ENCODE measurements at regions not wholly inside any gene's neighbourhood (a gene's known extent, or its start where the extent isn't known, plus 50 kb on each side); places are given as distances from the start of the nearest gene placed in this dataset.

DNA sequence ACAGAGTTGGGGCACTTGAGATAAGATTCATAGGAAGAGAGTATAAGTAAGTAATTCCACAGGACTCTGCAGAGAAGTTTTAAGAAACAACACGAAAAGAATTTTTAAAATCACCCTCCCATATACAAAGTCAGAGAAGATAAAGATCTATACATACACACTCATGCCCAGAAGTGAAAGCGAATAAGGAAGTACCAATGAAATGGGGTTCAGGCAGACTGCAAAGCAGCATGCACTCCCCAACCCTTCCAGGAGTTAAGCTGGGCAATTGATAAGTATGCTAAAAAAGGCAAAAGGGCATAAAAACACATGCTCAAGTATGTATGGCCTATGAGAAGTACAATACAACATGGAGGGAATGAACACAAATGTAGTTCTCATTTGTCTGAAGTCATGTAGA, 246.2 kb upstream of the GRIP1 start:
- H3K79me2 ChIP-seq (ENCODE audit: insufficient read depth, low read length), result no peaks in the 10 kb centered on the region
- H3K4me3 ChIP-seq (ENCODE audit: low read length, poor library complexity, severe bottlenecking), result no peak overlapping the region
- no peaks in the 10 kb centered on the region for H3F3A ChIP-seq (ENCODE audit: low read depth)
- no peak overlapping the region for H3K4me2 ChIP-seq (ENCODE audit: low read depth, low read length, poor library complexity, severe bottlenecking)
- TF ChIP-seq, protein P1, sequence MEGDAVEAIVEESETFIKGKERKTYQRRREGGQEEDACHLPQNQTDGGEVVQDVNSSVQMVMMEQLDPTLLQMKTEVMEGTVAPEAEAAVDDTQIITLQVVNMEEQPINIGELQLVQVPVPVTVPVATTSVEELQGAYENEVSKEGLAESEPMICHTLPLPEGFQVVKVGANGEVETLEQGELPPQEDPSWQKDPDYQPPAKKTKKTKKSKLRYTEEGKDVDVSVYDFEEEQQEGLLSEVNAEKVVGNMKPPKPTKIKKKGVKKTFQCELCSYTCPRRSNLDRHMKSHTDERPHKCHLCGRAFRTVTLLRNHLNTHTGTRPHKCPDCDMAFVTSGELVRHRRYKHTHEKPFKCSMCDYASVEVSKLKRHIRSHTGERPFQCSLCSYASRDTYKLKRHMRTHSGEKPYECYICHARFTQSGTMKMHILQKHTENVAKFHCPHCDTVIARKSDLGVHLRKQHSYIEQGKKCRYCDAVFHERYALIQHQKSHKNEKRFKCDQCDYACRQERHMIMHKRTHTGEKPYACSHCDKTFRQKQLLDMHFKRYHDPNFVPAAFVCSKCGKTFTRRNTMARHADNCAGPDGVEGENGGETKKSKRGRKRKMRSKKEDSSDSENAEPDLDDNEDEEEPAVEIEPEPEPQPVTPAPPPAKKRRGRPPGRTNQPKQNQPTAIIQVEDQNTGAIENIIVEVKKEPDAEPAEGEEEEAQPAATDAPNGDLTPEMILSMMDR (conservative IDR thresholded peaks at IDR 0.05; ENCODE audit: low read length), result no peak
- no peak for TF ChIP-seq EZH2phosphoT487 (IDR thresholded peaks at IDR 0.05; ENCODE audit: borderline replicate concordance)
- H4K20me1 ChIP-seq (ENCODE audit: insufficient read depth, low read length, poor library complexity, severe bottlenecking), result no peaks in the 10 kb centered on the region
- no peaks in the 10 kb centered on the region for H3K9me3 ChIP-seq (ENCODE audit: insufficient read depth, low read depth, low read length)
- H2AFZ ChIP-seq (ENCODE audit: low read length), result no peak overlapping the region
- H3K4me1 ChIP-seq (ENCODE audit: insufficient read depth, low read length, poor library complexity, severe bottlenecking), result no peaks in the 10 kb centered on the region
- H3K9ac ChIP-seq (ENCODE audit: low read depth, low read length, poor library complexity, severe bottlenecking), result no peak overlapping the region
- H3K9me2 ChIP-seq (replicated peaks; ENCODE audit: low read depth, low read length), result no peaks in the 10 kb centered on the region
- no peaks in the 10 kb centered on the region for H3K27me3 ChIP-seq (ENCODE audit: insufficient read depth, low read length, poor library complexity, severe bottlenecking)
- no peaks in the 10 kb centered on the region for H3K36me3 ChIP-seq (ENCODE audit: insufficient read depth, low read length)

DNA sequence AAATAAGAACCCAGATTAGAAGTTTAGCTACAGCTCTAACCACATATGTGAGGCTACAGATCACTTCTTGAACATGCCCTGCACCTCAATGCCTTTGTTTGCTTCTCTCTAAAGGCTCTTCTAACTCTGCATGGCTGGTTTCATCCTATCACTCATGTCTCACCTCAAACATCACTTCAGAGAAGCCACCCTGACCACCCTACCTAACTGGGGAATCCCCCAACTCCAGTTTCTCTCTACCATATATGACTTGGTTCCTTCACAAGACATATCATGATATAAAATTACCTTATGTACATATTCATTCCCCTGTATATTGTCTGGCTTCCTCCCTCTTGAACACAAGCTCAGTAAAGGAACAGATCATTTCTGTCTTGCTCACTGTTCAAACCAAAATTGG, 250.2 kb upstream of the GRIP1 start:
- Histone ChIP-seq H3K79me2 (ENCODE audit: insufficient read depth, low read length) (no peaks in the 10 kb centered on the region), H2AFZ (ENCODE audit: low read length) (no peak overlapping the region), H3K36me3 (ENCODE audit: insufficient read depth, low read length) (no peaks in the 10 kb centered on the region), H3K9me2 (replicated peaks; ENCODE audit: low read depth, low read length) (no peaks in the 10 kb centered on the region), H3K9ac (ENCODE audit: low read depth, low read length, poor library complexity, severe bottlenecking) (no peak overlapping the region), H4K20me1 (ENCODE audit: insufficient read depth, low read length, poor library complexity, severe bottlenecking) (no peaks in the 10 kb centered on the region), H3K4me1 (ENCODE audit: insufficient read depth, low read length, poor library complexity, severe bottlenecking) (no peaks in the 10 kb centered on the region), H3F3A (ENCODE audit: low read depth) (no peaks in the 10 kb centered on the region), H3K4me2 (ENCODE audit: low read depth, low read length, poor library complexity, severe bottlenecking) (no peak overlapping the region), H3K9me3 (ENCODE audit: insufficient read depth, low read depth, low read length) (no peaks in the 10 kb centered on the region), H3K27me3 (ENCODE audit: insufficient read depth, low read length, poor library complexity, severe bottlenecking) (no peaks in the 10 kb centered on the region), H3K4me3 (ENCODE audit: low read length, poor library complexity, severe bottlenecking) (no peak overlapping the region)
- TF ChIP-seq, protein P1 (conservative IDR thresholded peaks at IDR 0.05; ENCODE audit: low read length), result no peak
- no peak for TF ChIP-seq EZH2phosphoT487 (IDR thresholded peaks at IDR 0.05; ENCODE audit: borderline replicate concordance)

DNA sequence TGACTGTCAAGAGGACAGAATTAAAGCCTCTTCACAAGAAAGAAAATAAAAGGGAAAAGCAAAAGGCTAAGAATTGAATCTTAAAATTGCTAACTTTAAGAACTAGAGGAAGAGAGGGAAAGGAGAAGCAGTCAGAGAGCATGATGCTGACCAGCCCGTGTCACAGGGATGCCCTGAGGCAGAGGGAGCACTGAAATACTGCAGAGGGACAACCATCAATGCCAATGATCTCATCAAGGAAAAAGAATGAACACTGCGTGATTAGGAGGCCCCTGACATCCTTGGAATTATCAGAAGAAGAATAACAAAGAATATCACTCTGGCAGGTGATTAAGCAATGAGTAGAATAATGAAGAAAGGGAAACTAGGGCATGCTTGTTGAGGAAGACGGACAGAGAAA, 252.2 kb upstream of the GRIP1 start:
- H2AFZ ChIP-seq (ENCODE audit: low read length), result no peak overlapping the region
- no peaks in the 10 kb centered on the region for H3K36me3 ChIP-seq (ENCODE audit: insufficient read depth, low read length)
- no peak overlapping the region for H3K4me2 ChIP-seq (ENCODE audit: low read depth, low read length, poor library complexity, severe bottlenecking)
- TF ChIP-seq EZH2phosphoT487 (IDR thresholded peaks at IDR 0.05; ENCODE audit: borderline replicate concordance), result no peak
- TF ChIP-seq, protein P1 (conservative IDR thresholded peaks at IDR 0.05; ENCODE audit: low read length), result no peak
- H3K27me3 ChIP-seq (ENCODE audit: insufficient read depth, low read length, poor library complexity, severe bottlenecking), result no peaks in the 10 kb centered on the region
- H3K9ac ChIP-seq (ENCODE audit: low read depth, low read length, poor library complexity, severe bottlenecking), result no peak overlapping the region
- H3K9me2 ChIP-seq (replicated peaks; ENCODE audit: low read depth, low read length), result no peaks in the 10 kb centered on the region
- H3K4me1 ChIP-seq (ENCODE audit: insufficient read depth, low read length, poor library complexity, severe bottlenecking), result no peaks in the 10 kb centered on the region
- no peaks in the 10 kb centered on the region for H3F3A ChIP-seq (ENCODE audit: low read depth)
- H3K9me3 ChIP-seq (ENCODE audit: insufficient read depth, low read depth, low read length), result no peaks in the 10 kb centered on the region
- no peaks in the 10 kb centered on the region for H4K20me1 ChIP-seq (ENCODE audit: insufficient read depth, low read length, poor library complexity, severe bottlenecking)
- H3K4me3 ChIP-seq (ENCODE audit: low read length, poor library complexity, severe bottlenecking), result no peak overlapping the region
- H3K79me2 ChIP-seq (ENCODE audit: insufficient read depth, low read length), result no peaks in the 10 kb centered on the region

Data from Loucy (cell line).